ENCODE measurements at regions not wholly inside any gene's neighbourhood (a gene's known extent, or its start where the extent isn't known, plus 50 kb on each side); places are given as distances from the start of the nearest gene placed in this dataset.

DNA sequence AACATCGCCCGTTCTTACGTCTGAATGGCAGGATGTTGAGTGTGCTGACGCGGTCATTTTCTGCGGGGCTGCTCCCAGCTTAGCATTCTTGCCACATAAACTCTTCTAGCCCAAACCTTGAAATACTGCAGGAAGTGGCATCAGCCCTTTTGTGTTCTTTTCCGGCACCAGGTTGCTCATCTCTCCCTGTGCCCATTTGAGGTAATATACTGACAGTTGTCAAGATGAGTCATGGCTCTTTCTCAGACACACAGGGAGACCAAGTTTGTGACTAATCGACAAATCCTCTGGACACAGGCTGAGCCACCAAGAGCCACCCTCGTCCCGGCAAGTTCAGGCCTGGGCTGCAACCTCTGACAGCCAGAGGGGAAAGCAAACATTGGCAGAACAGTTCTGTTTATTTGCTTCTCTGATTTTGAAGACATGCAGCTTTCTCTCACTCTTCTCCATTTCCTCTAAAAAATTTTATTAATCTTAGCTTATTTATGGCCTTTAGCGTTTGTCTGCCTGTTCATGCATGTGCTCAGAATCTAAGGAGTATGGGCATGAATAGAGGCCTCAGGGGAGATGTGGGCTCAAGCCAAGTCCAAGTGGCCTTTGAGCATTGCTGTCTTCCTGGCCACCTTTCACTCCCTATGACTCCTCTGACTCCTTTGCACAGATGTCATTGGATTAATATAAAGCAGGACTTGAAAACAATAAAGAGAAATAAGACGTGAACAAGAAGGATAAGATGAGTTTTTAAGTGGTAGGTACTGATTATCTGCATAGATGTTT lies 328.2 kb upstream of the JAG1 start:
- peak in 1 of 2 experiments; percentile 65 for DNase-seq

DNA sequence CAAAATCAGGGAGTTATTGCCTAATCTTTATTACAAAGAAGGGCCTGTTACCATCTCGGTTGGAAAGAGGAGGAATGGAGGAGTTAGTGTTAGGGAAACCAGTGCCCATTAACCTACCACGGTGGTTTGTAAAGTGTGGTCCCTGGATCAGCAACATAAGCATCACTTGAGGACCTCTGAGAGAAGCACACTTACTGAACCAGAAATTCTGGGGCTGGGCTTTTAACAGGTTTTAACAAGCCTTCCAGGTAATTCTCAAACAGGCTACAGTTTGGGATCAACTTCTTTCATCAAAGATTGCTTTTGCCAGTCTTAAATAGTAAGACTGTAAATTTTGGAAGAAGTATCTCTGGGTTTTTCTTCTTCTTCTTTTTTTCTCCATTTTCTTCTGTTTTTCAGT lies 329.5 kb upstream of the JAG1 start:
- DNase-seq: no peak

DNA sequence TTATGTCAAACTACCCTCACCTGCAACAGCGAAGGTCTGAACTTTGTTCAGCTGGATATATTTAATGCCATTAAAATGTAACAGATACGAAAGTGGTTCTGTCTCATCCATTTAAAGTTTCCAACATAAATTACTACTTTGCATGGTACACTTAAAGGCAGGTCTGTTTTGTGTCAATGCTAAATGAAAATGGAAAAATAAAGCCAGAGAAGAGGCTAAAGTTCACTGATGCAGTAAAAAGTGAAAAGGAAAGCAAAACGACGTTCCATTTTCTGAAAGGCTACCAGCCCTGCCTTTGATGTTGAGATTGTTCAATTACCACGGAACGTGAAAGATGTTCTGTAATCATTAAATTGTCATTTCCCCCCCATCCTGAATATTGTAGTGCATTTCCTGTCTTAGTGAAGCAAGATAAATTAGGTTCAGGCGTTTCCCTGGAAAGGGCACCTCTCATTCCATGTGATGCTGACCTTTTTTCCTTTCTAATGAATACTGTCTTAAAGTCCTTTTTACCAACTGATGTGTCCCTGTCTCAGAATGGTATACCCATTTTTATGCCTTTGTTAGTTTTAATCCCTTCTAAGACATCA lies 334.7 kb upstream of the JAG1 start:
- no peak for DNase-seq

DNA sequence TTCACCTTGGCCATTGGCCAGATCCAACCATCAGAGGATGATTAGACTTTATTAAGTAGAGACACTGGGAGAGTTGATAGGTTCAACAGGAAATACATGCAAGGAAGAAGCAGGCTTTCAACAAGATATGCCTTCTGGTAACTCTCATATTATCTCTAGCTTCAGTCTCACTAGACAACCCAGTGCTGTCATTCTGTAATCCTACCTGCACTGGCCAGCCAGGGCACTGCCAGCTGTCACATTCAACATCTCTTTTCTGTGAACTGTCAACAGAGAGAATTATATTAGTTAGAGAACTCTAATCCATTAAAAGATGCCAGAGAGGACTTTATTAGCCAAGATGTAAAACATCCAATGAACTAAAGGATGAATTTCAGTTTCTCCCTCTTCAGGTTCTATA lies 337.9 kb upstream of the JAG1 start:
- DNase-seq: no peak

DNA sequence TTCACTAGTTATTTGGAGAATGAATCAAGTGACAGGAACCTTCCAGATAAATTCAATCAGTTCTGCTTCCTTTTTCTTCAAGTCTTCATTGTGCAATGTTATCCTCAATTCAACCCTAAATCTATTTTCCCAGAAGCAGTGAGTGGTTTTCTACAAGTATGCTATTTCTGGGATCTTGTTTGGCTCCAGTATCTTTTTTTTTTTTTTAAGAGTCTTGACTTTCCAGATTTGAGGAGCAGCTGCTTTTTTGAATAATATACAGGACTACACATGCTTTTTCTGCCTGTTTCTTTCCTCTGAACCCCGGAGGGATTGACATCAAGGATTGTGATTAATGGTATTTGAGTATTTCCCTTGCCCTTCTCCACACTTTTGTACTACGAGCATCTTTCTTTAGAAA lies 339.2 kb upstream of the JAG1 start:
- DNase-seq: no peak

DNA sequence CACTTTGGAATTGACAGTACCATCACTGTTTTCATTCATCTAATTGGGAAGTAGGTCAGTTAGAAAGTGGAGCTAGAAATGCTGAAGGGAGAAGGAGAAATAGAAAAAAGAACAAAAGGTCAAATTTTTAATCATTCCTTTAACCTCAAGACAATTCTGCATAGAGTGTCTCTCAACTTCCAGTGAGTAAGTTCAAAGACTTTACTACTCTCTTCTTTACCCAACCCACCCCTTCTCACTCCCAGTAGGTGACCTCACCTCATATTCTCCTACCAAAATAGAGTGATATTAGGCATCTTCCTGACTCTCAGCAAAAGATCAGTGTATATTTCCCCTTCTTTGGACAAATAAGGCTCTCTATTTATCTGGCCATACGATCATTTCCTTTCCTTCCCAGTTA lies 340.0 kb upstream of the JAG1 start:
- DNase-seq: no peak

DNA sequence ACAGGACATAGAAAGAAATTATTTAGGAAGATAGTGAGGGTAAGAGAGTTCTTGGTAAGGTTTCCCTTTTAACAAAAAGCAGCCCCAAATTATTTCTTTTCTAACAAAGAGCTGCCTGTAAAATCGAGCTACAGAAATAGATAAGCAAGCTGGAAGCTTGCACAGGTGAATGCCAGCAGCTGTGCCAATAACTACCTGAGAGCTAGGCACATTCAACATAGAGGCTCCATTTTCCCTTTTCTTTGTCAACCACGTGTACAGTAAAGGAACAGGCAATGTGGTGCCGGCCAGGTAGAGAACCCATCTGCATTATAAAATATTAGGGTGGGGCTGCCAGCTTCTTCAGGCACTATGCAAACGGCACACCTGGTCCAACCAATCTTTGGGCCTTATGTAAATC lies 341.6 kb upstream of the JAG1 start:
- no peak for DNase-seq

DNA sequence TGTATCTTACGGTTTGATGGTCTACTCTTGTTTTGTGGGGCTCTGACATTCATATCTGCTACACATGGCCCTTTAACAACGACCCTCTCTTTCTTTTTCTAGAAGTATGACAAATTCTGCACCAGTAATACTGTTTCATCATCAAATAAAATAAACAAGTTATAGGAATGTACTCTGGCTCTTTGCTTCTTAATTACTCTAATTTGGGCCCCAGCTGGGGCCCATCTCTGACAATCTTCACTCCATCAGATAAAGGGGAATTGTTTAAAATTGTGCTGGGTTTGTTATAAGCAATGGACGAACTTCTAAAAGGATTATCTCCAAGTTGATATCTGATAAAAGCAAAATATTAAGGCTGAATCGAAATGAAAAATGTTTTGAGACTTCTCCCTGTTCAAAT lies 343.6 kb upstream of the JAG1 start:
- DNase-seq: no peak

DNA sequence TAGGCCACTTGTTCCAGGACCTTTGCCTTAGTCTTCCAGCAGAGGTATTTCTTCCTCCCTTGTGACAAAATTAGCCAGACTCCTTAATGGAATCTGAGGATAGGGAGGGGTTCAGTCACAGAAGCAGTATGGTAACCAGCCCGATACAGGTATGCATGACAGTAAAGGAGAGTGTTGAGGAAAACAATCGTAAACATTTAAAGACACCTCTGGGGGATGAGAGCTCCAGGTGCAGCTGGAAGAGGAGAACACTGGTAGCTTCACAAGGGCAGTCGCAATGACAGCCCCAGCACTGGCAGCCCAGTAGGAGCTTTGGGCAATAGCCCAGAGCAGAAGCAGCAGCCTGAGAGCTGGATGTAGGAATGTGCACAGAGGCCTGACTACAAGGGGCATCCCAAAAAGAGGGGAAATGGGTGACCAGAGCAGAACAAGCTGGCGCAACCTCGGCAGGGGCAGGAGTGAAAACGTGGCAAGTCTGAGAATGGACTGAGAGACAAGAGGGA lies 344.9 kb upstream of the JAG1 start:
- DNase-seq: no peak

DNA sequence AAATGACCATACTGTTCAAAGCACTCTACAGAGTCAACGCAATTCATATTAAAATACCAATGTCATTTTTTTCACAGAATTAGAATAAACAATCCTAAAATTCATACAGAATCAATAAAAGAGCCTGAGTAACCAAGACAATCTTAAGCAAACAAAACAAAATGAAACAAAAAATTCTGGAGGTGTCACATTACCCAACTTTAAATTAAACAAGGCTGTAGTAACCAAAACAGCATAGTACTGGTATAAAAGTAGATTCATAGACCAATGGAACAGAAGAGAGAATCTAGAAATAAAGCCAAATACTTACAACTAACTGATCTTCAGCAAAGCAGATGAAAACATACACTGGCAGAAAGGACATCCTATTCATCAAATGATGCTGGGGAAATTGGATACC lies 346.9 kb upstream of the JAG1 start:
- no peak for DNase-seq

DNA sequence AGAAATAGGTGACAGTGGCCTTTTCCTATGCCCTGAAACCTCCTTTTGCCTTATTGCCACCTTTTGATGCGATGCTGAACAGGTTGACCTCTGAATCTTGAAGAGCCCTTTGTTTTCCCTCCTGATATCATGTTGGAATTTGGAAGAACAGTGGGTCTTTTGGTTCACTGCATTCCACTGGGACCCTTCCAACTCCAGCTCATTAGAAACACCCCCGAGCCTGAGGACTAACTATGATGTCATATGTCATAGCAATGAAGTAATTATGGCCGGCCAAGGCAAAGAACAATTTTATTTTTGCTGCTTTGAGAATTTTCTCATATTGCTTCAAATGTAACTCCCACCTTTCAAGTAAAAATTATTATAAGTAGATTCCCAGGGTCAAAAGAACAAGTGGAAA lies 353.4 kb upstream of the JAG1 start:
- DNase-seq: no peak

DNA sequence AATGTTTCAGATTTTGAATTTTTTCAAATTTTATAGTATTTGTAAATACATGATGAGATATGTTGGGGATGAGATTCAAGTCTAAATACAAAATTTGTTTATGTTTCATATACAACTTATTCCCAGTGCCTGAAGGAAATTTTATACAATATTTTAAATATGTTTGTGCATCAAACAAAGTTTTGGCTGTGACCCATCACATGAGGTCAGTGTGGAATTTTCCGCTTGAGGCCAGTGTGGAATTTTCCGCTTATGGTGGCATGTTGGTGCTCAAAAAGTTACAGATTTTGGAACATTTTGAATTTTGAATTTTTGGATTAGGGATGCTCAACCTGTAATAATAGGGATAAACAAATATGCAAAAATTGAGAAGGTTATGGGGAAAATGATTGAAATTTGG lies 356.6 kb upstream of the JAG1 start:
- DNase-seq: no peak

DNA sequence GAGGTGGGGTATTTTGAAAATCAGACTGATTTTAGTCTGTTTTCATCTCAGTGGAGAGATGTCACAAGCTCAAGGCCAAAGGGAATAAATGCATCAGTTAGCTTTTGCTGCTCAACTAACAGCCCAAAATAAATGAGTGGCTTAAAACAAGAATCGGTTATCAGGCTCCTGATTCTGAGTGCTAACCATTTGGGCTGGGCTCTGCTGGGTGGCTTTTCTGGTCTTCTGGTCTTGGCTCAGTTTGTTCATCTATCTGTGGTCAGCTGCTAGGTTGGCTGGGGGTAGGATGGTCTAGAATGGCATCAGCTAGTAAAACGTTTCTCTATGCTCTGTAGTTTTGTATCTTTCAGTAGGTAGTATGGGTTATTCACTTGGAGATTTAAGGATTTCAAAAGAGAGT lies 357.5 kb upstream of the JAG1 start:
- no peak for DNase-seq

DNA sequence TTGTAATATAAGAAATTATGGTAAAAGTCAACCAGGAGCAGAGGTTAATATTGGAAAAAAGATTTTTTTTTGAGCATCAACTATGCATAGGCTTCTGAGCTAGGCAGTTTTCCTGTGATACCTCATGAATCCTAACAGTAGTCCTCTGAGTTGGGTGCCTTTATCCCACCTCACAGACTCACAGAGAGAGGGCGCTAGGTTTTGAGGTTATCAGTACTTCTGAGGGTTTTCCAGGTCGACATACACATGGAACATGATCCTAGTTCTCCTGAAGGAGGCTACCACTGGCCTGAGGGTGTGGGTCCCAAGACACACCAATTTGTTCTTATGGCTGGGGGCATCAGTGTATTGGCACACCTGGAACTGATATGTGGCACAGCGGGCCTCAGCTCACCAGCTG lies 358.8 kb upstream of the JAG1 start:
- no peak for DNase-seq

DNA sequence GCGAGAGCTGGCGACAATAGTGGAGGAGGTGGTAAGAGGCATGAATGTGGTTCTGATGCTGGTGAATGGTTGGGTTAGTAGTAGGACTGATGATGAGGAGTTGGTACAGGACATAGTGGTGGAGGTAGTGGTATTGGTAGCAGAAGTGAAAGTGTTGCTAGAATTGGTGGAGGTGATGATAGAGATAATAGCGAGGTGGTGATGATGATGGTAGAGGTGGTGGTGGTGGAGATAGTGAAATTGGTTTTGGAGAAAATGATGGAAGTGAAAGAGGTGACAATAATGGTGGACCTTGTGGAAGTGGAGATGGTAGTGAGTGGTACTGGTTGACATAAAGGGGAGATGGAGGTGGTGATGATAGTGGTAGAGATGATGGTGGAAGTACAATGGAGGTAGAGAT lies 360.2 kb upstream of the JAG1 start:
- DNase-seq: no peak

DNA sequence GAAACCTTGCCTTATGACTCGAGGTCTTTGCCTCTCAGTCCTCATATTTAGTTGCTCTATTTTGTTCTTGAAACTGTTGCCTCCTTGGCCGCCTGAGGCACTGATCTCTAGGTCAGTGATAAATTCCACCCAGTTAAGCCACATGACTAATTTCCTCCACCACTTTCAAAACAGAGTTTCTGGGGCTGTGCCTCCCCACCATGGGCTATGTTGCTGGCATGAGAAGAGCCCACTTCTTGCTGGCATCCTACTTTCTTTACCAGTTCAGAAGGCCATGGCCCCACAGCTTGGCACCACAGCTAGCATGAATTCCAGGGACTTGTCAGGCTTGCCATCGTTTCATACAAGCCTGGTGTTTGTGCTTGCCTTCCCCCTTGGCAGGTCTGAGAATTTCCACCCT lies 361.4 kb upstream of the JAG1 start:
- DNase-seq: no peak

DNA sequence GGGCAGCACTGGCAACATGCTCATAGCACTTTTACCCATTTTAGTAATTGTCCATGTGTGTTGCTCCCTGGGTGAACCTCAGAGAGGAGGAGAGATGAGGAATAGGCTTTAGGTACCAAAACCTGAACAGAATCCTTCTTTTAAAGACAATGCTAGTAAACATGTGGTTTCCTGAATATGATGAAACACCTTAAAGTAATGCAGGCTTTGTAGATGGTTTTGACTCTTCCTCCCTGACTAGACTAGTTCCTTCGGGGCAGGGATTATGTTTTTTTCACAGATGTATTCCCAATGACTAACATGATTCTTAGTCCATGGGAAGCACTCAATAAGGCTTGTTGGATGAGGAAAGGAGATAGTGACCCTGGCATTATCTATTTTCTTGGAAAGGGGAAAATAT lies 367.6 kb upstream of the JAG1 start:
- no peak for DNase-seq

DNA sequence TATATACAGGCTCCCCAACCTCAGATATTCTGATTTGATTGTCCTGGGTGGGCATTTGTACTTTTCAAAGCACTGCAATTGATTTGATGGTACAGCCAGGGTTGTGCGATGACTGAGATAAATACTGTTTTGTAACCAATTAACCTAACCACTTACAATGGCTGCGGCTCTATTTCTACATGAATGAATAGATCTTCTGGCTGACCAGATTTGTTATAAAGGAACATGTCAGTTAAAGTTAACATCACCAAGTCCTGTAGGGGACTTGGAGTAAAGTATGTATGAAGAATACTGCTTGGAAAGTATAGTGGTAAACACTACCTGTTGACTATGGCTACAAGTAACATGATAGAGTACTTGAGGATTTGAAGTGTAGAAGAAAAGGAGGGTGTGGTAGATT lies 369.2 kb upstream of the JAG1 start:
- no peak for DNase-seq

DNA sequence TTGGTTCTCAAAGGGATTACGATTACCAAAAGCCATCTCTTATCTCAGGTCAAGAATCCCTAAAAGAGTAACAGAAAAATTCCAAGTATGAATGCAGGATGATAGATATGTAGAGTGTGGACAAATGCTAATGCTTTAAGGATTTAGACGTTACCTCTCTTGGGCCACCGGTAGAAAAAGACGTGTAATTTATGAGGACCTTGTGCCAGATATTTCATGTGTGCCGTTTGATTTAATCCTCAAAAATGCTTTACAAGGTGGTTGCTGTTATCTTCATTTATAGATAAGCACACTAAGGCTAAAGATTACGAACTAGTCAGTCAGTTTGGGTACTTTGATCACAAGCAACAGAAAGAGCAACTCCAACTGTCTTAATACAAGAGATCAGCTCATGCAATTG lies 370.8 kb upstream of the JAG1 start:
- no peak for DNase-seq

DNA sequence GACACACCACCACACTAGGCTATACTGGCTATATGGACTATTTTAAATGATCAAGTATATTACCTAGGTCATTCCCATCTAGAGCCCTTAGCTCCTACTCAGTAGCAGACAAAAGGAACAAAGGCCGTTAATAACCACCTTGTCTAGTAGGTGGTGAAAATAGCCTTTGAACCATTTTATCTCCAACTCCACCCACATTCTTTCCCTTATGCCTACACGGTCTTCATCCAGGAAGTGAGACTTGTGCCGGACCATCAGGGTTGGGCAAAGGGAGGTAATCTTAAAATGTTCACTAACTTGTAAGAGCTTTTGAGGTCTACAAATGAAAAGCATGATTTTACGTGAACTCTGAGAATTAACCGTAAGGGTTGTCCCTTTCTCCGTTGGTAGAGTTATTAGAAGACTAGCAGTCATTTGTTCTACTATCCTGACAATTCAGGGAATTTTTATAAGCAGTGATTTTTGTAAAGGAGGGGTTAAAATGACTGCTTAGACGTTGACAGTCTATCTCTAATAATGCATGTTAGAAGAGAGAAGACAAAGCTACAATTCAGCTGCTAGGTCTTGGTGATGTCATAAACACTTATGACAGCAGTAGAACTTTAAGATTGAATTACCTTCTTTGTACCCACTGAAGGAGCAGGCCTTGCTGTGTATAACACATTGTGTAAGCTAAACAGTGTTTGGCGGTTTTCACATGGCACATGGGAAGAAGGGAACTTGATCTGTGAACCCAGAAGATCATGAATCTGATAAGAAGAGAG lies 371.8 kb upstream of the JAG1 start:
- no peak for DNase-seq

DNA sequence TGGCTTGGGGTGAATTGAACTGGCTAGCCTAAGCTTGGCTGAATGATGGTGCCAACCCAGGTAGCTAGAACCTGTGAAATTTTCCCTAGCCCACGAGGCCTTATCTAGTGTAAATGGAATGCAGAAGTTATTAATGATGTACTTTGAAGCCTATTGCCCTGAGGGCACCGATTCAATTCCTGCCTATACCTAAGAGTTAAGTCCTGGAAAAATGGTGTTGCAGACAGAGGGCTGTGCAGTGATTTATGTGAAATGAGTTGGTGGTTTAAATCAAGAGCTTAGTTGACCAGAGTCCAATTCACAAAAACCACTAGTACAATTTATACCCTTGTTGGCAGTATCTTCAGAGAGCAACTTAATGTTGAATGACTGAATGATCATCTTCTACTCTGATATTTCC lies 373.8 kb upstream of the JAG1 start:
- no peak for DNase-seq

DNA sequence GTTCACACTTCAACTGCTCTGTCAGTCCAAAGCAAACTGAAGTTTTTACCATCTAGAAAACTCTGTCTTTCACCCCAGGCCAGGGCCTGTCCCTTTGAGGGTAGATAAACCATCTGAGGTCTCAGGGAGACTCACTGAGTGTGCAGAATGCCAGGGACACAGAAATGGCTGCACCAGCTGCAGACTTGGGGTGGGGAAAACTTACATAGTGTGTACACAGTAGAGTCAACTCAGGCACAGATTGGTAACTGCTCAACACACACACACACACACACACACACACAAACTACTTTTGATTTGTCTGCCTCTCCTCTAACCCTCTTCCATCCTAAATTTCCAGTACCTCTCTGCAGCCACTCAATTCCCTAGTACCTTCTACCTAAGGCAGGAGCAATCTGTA lies 374.9 kb upstream of the JAG1 start:
- DNase-seq: no peak

DNA sequence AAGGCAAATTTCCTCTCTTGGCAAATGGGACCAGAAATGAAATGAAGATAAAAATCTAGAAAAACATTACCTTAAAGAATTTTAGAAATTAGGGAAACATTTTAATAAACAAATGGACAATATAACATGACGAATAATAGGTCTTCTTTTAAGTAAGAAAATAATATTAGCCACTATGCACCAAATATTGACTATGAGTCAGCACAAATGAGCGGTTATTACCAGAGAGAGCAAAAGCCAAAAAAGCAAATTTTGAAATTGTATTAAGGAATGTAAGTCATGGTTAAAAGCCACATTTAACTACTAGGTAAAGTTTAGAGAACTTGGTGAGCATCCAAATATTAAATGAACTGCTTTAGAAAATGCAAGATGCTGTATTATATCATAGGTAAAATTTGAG lies 376.6 kb upstream of the JAG1 start:
- DNase-seq: no peak

DNA sequence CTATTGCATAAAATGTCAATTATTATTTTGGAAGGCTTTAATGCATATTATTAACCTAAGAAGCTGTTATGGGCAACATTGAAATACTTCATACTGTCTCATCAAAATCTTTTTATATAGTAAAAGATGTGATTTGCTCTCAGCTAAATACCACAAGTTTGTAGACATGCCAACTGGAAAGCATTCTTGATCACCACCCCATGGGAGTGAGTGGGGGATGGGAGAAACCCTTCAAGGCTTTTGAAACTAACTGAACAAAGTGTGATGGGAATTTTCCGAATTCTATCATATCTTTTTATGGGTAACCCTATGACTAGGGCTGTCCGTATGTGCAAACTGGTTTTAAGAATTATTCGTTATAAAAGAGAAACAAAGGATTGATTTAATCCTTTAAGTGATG lies 377.3 kb upstream of the JAG1 start:
- no peak for DNase-seq
